Epithelial cell of proximal tubule (primary cell): ENCODE measurements at regions not wholly inside any gene's neighbourhood (a gene's known extent, or its start where the extent isn't known, plus 50 kb on each side); places are given as distances from the start of the nearest gene placed in this dataset.

ENCODE experiments used
- DNase-seq: peaks from one replicate; pipeline ENCODE4 v3.0.0-alpha.2; 2011; ENCODE audit warnings: low read depth
- H3K4me3 ChIP-seq: 2 replicates; pipeline ENCODE4 v1.5.1; 2011; ENCODE audit warnings: low read depth, mild to moderate bottlenecking, low read length
- TF ChIP-seq, protein P1 (sequence below): conservative IDR thresholded peaks from 2 replicates; pipeline ENCODE4 v1.5.1; 2012; ENCODE audit warnings: low read depth, mild to moderate bottlenecking, low read length

DNA sequence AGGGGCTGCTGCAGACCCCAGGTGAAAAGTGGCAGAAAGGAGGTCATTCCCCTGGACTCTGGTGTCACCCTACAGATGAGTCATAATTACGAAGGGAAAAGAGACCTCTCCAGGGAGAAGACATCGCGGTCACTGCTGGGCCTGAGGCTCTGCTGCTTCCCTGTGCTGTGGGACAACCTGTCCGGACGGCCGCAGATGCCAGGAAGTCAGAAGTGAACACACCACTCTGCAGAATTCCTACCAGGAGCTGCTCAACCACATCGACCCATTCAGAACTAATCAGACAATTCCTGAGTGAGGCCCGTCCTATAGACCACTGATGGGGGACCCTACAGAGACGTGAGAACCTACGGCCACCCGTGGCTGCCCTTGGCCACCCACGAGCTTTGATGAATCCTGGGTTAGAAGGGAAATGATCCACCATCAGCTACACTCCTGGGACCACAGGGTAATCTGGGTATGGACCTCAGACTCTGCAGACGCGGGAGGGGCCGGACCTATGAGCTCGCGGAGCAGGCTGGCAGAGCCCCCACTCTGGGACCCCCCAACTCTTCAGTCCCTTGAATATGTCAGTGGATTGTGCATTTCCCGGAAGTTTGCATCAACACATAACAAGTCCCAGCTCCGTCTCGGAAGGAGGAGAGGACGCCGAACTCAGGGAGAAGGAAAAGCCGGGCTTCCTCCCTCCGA lies 636.7 kb downstream of the BRD1 start:
- TF ChIP-seq, protein P1, sequence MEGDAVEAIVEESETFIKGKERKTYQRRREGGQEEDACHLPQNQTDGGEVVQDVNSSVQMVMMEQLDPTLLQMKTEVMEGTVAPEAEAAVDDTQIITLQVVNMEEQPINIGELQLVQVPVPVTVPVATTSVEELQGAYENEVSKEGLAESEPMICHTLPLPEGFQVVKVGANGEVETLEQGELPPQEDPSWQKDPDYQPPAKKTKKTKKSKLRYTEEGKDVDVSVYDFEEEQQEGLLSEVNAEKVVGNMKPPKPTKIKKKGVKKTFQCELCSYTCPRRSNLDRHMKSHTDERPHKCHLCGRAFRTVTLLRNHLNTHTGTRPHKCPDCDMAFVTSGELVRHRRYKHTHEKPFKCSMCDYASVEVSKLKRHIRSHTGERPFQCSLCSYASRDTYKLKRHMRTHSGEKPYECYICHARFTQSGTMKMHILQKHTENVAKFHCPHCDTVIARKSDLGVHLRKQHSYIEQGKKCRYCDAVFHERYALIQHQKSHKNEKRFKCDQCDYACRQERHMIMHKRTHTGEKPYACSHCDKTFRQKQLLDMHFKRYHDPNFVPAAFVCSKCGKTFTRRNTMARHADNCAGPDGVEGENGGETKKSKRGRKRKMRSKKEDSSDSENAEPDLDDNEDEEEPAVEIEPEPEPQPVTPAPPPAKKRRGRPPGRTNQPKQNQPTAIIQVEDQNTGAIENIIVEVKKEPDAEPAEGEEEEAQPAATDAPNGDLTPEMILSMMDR: no peak
- DNase-seq: no peak
- H3K4me3 ChIP-seq: no peak overlapping the region

DNA sequence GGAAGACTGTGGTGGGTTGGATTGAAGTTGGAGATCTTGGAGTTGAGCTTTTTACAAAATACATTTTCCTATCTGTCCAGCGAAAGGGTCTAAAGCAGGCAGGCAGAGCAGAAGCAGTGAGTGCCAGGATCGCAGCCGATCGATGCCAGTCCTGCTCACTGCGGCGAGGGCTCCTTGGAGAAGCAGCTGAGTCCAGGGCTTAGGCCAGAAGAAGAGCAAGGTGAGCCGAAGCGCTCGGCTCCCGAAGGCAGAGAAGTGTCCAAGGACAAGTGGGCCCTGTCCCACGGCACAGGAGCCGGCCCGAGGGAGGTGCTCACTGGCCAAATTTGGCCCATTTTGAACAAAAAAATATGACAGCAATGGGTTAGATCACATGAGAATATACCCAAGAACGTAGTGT lies 637.8 kb downstream of the BRD1 start:
- H3K4me3 ChIP-seq: no peak overlapping the region
- TF ChIP-seq, protein P1: no peak
- DNase-seq: no peak

DNA sequence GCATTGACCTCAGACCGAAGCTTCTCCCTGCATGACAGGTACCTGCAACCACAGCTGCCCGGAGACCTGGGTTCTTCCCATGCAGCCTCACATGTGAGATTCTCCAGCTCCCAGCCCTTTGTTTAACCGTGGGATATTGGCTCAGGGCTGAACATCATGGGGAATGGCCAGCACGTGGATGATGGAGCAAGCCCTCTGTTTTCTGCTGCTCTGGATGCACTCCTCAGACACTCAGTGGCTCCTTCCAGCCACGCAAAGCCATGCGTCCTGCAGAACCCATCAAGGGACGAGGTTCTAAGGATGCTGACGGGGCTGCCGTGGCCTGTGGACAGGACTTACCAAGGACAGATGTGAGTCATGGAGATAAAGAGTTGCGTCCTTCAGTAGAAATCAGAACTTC lies 639.1 kb downstream of the BRD1 start:
- TF ChIP-seq, protein P1: no peak
- no peak for DNase-seq
- H3K4me3 ChIP-seq: no peak overlapping the region

DNA sequence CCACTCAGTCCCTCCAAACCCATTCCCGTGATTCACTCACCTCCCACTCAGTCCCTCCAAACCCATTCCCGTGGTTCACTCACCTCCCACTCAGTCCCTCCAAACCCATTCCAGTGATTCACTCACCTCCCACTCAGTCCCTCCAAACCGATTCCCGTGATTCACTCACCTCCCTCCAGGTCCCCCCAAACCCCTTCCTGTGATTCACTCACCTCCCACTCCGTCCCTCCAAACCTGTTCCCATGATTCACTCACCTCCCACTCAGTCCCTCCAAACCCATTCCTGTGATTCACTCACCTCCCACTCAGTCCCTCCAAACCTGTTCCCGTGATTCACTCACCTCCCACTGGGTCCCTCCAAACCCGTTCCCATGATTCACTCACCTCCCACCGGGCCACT lies 639.6 kb downstream of the BRD1 start:
- no peak overlapping the region for H3K4me3 ChIP-seq
- TF ChIP-seq, protein P1: no peak
- no peak for DNase-seq

DNA sequence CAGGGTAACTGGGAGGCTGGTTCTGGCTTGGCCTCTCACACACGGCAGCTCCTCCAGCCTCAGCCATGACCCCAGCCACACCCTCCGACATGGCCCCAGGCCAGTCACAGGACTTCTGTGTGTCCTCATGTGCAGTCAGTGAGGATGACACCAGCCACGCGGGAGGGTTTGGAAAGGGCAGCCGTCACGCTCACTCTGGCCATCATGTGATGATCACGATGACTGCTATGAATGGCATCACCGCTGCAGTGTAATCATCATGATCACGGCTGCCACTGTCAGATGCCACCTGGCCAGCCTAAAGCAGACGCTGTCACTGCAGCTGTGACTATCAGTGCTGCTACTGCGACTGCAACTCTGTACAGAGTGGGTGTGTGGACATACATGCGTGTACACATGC lies 640.9 kb downstream of the BRD1 start:
- H3K4me3 ChIP-seq: no peak overlapping the region
- TF ChIP-seq, protein P1: no peak
- no peak for DNase-seq

DNA sequence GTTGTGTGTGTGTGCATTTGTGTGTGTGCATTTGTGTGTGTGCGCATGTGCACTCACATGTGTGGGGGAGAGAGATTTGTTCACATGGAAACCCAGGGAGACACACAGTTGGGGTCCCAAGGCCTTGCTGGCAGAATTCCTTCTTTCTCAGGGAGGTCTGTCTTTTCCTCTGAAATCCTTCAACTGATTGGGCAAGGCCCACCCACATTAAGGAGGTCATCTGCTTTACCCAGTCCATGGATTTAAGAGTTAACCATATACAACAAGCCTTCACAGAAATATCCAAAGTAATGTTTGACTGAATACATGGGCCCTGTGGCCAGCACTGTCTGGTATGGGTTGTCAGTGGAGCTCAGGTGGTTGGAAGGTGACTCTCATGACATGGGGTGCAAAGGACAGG lies 641.4 kb downstream of the BRD1 start:
- TF ChIP-seq, protein P1: no peak
- DNase-seq: no peak

DNA sequence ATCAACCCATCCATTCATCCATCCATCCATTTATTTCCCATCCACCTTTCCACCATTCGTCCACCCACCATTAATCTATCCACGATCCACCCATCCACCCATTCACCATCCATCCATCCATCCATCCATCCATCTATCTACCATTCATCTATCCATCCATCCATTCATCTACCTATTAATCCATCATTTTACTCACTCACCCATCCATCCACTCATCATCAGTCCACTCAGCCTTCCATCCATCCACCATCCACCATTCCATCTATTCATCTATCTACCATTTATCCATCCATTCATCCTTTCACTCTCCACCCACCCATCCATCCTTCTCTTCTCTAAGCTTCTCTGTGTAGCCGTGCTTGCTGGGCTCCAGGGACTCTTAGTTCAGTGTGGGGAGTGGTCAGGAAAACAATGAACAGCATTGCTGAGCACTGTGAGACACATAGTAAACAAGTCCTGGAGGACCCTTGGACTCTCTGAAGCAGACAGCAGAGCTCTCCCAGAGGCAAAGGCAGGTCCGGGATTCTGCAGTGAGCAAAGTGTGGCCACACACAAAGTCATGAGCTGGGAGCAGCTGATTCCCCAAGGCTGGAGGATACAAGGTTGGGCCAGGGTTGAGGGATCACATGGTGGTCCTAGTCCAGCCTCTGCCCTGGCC lies 642.2 kb downstream of the BRD1 start:
- TF ChIP-seq, protein P1: no peak
- no peak overlapping the region for H3K4me3 ChIP-seq
- no peak for DNase-seq

More for the DNA sequence above, 641.4 kb downstream of the BRD1 start:
- H3K4me3 ChIP-seq: no peak overlapping the region
